ENCODE measurements at regions not wholly inside any gene's neighbourhood (a gene's known extent, or its start where the extent isn't known, plus 50 kb on each side); places are given as distances from the start of the nearest gene placed in this dataset.

GRCh38 chr12:45504316-45505010 lies 225.0 kb upstream of the ARID2 start:
- Histone ChIP-seq H3K36me3 (no peaks in the 10 kb centered on the region), H3K4me3 (no peak overlapping the region), H3K27ac (no peak overlapping the region), H3K27me3 (no peaks in the 10 kb centered on the region), H3K4me1 (no peaks in the 10 kb centered on the region), H3K9me3 (no peaks in the 10 kb centered on the region)
- 69 to 70% methylated on average over 3 to 6 of the region's 6 CpGs for WGBS, 2 donors (ENCODE audit: low coverage in 1 of 2)
- TF ChIP-seq CTCF (IDR thresholded peaks at IDR 0.05) (no peak), POLR2AphosphoS5 (IDR thresholded peaks at IDR 0.05) (no peak), POLR2A (IDR thresholded peaks at IDR 0.05) (no peak), EP300 (IDR thresholded peaks at IDR 0.05) (no peak)
- no peak for ATAC-seq

- TF ChIP-seq EP300 (IDR thresholded peaks at IDR 0.05) (no peak), POLR2AphosphoS5 (IDR thresholded peaks at IDR 0.05) (no peak), POLR2A (IDR thresholded peaks at IDR 0.05) (no peak), CTCF (IDR thresholded peaks at IDR 0.05) (no peak)
- no peaks in the 10 kb centered on the region for H3K36me3 ChIP-seq
- no peak overlapping the region for H3K4me3 ChIP-seq
- no CpG with 5 or more reads among the region's 2 CpGs for WGBS, 2 donors (ENCODE audit: low coverage in 1 of 2)
- H3K4me1 ChIP-seq: no peaks in the 10 kb centered on the region
- no peak overlapping the region for H3K27ac ChIP-seq
- ATAC-seq: no peak
- no peaks in the 10 kb centered on the region for H3K27me3 ChIP-seq
- H3K9me3 ChIP-seq: no peaks in the 10 kb centered on the region
These were observed 220.3 kb upstream of the ARID2 start for GRCh38 chr12:45509187-45509586.

- Histone ChIP-seq H3K27me3 (no peaks in the 10 kb centered on the region), H3K4me1 (no peaks in the 10 kb centered on the region), H3K27ac (no peak overlapping the region), H3K4me3 (no peak overlapping the region), H3K9me3 (no peaks in the 10 kb centered on the region), H3K36me3 (no peaks in the 10 kb centered on the region)
- TF ChIP-seq EP300 (IDR thresholded peaks at IDR 0.05): no peak
- no peak for ATAC-seq
- no CpG with 5 or more reads among the region's 1 CpG for WGBS, 2 donors (ENCODE audit: low coverage in 1 of 2)
These were observed 219.9 kb upstream of the ARID2 start for GRCh38 chr12:45509621-45510020.

- 67 to 72% methylated on average over 3 of the region's 3 CpGs for WGBS, 2 donors (ENCODE audit: low coverage in 1 of 2)
- no peak for TF ChIP-seq POLR2AphosphoS5 (IDR thresholded peaks at IDR 0.05)
- TF ChIP-seq CTCF (IDR thresholded peaks at IDR 0.05): no peak
- TF ChIP-seq EP300 (IDR thresholded peaks at IDR 0.05): no peak
- no peak for TF ChIP-seq POLR2A (IDR thresholded peaks at IDR 0.05)
- Histone ChIP-seq H3K9me3 (no peaks in the 10 kb centered on the region), H3K36me3 (no peaks in the 10 kb centered on the region), H3K4me1 (no peaks in the 10 kb centered on the region), H3K27ac (no peak overlapping the region), H3K27me3 (no peaks in the 10 kb centered on the region), H3K4me3 (no peak overlapping the region)
- ATAC-seq: no peak
These were observed 212.1 kb upstream of the ARID2 start for GRCh38 chr12:45517381-45517780.

GRCh38 chr12:45518291-45519235 lies 210.9 kb upstream of the ARID2 start:
- TF ChIP-seq POLR2AphosphoS5 (IDR thresholded peaks at IDR 0.05) (no peak), POLR2A (IDR thresholded peaks at IDR 0.05) (no peak), EP300 (IDR thresholded peaks at IDR 0.05) (no peak)
- H3K4me1 ChIP-seq: no peaks in the 10 kb centered on the region
- H3K27ac ChIP-seq: no peak overlapping the region
- H3K9me3 ChIP-seq: no peaks in the 10 kb centered on the region
- no peaks in the 10 kb centered on the region for H3K36me3 ChIP-seq
- 69 to 75% methylated on average over 7 to 10 of the region's 10 CpGs for WGBS, 2 donors (ENCODE audit: low coverage in 1 of 2)
- no peaks in the 10 kb centered on the region for H3K27me3 ChIP-seq
- no peak for ATAC-seq
- H3K4me3 ChIP-seq: no peak overlapping the region

Measured in gastroesophageal sphincter (tissue), 4 donors.